ENCODE measurements at regions not wholly inside any gene's neighbourhood (a gene's known extent, or its start where the extent isn't known, plus 50 kb on each side); places are given as distances from the start of the nearest gene placed in this dataset.

DNA sequence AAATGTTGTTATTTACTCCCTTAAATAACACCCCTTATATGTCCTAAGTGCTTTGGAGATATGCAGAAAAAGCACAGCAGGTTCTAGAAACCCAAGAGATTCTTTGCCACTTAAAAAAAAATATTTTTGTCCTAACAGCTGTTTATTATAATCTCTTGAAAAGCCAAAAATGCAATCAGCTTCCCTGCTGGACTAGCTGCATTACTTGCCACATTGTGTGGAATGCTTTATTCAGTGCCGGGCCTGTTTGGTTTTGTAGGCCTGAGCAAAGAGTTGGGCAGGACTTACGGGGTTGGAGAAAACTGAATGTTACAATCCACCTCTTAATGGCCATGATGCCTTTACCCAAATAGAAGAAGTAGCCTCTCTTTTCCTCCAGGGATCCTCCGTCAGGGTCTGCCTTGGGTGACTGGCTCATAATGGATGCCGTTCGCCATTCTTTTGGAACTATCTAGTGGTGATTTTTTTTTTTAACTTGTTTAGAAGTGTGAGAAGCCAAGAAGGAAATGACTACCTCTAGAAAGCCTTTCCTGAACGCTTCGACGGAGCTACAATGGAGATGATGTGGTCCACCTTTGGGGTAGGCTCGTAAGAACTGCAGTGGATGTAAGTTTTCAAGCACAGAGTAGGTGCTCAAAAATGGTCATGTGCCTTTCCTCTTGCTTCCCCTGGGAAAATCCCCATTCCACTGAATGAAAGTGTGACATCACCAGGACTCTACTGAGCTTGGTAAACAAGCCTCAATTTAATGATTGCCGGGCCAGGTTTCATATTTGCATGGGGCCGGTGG lies 241.3 kb upstream of the NCAM1 start:
- intact Hi-C loops (cut with micrococcal nuclease): no loop called here
- no peak overlapping the region for H2AFZ ChIP-seq (ENCODE audit: insufficient read depth, low read depth, low read length, poor library complexity, severe bottlenecking)
- no peak overlapping the region for H3K4me3 Mint-ChIP-seq

DNA sequence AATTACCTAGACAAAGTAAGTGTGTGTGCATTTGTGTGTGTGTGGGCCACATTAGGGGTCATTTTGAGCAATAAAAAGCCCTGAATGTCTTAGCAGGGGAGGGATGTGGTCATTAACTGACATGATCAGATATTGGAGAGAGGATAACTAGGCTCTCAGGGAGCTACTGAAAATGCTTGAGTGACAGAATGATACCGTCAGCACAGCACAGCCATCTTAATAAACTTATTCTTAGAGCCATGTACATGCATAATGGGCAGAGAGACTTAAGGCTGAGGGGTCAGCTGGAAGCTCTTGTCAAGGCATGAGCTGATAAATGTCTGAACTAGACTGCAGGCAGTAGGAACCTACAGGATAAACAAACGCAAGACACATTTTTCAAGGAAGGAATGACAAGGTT lies 239.1 kb upstream of the NCAM1 start:
- WGBS (ENCODE audit: insufficient coverage): 100% methylated on average over 1 of the region's 2 CpGs
- no peaks in the 10 kb centered on the region for H3K27me3 ChIP-seq (ENCODE audit: control insufficient read depth in 2 of 2, insufficient read depth in 2 of 2, low read length in 2 of 2)
- H3K27me3 Mint-ChIP-seq (ENCODE audit: low read depth in 3 of 3): peaks cover 5 to 10% (median 9%) of the 10 kb centered on the region in 3 donors
- H3K9me3 ChIP-seq (replicated peaks in 1 of 2; ENCODE audit: control insufficient read depth in 1 of 2, insufficient read depth in 1 of 2, low read length in 2 of 2): no peaks in the 10 kb centered on the region
- H3K4me3 Mint-ChIP-seq: no peak overlapping the region
- intact Hi-C loops (cut with micrococcal nuclease): no loop called here
- H3K4me3 ChIP-seq (replicated peaks in 1 of 3; ENCODE audit: low read depth in 2 of 3, low read length in 3 of 3): no peak overlapping the region
- H3K36me3 Mint-ChIP-seq: no peaks in the 10 kb centered on the region
- no peaks in the 10 kb centered on the region for H3K36me3 ChIP-seq (replicated peaks in 1 of 2; ENCODE audit: control insufficient read depth in 1 of 2, insufficient read depth in 2 of 2, low read length in 2 of 2)
- H2AFZ ChIP-seq (ENCODE audit: insufficient read depth, low read depth, low read length, poor library complexity, severe bottlenecking): no peak overlapping the region
- TF ChIP-seq, protein P1, sequence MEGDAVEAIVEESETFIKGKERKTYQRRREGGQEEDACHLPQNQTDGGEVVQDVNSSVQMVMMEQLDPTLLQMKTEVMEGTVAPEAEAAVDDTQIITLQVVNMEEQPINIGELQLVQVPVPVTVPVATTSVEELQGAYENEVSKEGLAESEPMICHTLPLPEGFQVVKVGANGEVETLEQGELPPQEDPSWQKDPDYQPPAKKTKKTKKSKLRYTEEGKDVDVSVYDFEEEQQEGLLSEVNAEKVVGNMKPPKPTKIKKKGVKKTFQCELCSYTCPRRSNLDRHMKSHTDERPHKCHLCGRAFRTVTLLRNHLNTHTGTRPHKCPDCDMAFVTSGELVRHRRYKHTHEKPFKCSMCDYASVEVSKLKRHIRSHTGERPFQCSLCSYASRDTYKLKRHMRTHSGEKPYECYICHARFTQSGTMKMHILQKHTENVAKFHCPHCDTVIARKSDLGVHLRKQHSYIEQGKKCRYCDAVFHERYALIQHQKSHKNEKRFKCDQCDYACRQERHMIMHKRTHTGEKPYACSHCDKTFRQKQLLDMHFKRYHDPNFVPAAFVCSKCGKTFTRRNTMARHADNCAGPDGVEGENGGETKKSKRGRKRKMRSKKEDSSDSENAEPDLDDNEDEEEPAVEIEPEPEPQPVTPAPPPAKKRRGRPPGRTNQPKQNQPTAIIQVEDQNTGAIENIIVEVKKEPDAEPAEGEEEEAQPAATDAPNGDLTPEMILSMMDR (IDR thresholded peaks at IDR 0.05): no peak
- no peak overlapping the region for H3K9ac ChIP-seq (ENCODE audit: insufficient read depth, low read length, poor library complexity, severe bottlenecking)
- no peaks in the 10 kb centered on the region for H3K4me1 ChIP-seq (ENCODE audit: control insufficient read depth in 1 of 2, insufficient read depth in 2 of 2, low read length in 2 of 2)
- no peak overlapping the region for H3K27ac ChIP-seq (ENCODE audit: low read depth in 1 of 2, low read length in 2 of 2)
- peaks cover 0 to 9% (median 4%) of the 10 kb centered on the region in 7 donors for H3K9me3 Mint-ChIP-seq
- no peaks in the 10 kb centered on the region for H3K79me2 ChIP-seq (ENCODE audit: insufficient read depth, low read length)
- H3K4me2 ChIP-seq (replicated peaks; ENCODE audit: extremely low read depth, low read length, poor library complexity, severe bottlenecking): no peak overlapping the region
- no peaks in the 10 kb centered on the region for H4K20me1 ChIP-seq (ENCODE audit: insufficient read depth, low read length)
- H3K27ac Mint-ChIP-seq: no peak overlapping the region
- peaks cover 2% of the 10 kb centered on the region for H3K4me1 Mint-ChIP-seq
- no peak for DNase-seq

More for the DNA sequence above, 241.3 kb upstream of the NCAM1 start:
- Histone ChIP-seq H3K4me1 (ENCODE audit: control insufficient read depth in 1 of 2, insufficient read depth in 2 of 2, low read length in 2 of 2) (no peaks in the 10 kb centered on the region), H4K20me1 (ENCODE audit: insufficient read depth, low read length) (no peaks in the 10 kb centered on the region), H3K79me2 (ENCODE audit: insufficient read depth, low read length) (no peaks in the 10 kb centered on the region), H3K27ac (ENCODE audit: low read depth in 1 of 2, low read length in 2 of 2) (no peak overlapping the region), H3K4me3 (replicated peaks in 1 of 3; ENCODE audit: low read depth in 2 of 3, low read length in 3 of 3) (no peak overlapping the region), H3K9ac (ENCODE audit: insufficient read depth, low read length, poor library complexity, severe bottlenecking) (no peak overlapping the region), H3K27me3 (ENCODE audit: control insufficient read depth in 2 of 2, insufficient read depth in 2 of 2, low read length in 2 of 2) (no peaks in the 10 kb centered on the region), H3K4me2 (replicated peaks; ENCODE audit: extremely low read depth, low read length, poor library complexity, severe bottlenecking) (no peak overlapping the region), H3K9me3 (replicated peaks in 1 of 2; ENCODE audit: control insufficient read depth in 1 of 2, insufficient read depth in 1 of 2, low read length in 2 of 2) (no peaks in the 10 kb centered on the region), H3K36me3 (replicated peaks in 1 of 2; ENCODE audit: control insufficient read depth in 1 of 2, insufficient read depth in 2 of 2, low read length in 2 of 2) (no peaks in the 10 kb centered on the region)
- 82% methylated on average over 2 of the region's 11 CpGs for WGBS (ENCODE audit: insufficient coverage)
- Mint-ChIP-seq H3K27ac (no peak overlapping the region), H3K9me3 (peaks cover 0 to 9% (median 4%) of the 10 kb centered on the region in 7 donors), H3K27me3 (ENCODE audit: low read depth in 3 of 3) (peaks cover 8 to 9% (median 8%) of the 10 kb centered on the region in 3 donors), H3K4me1 (peaks cover 1% of the 10 kb centered on the region), H3K36me3 (no peaks in the 10 kb centered on the region)
- TF ChIP-seq, protein P1 (IDR thresholded peaks at IDR 0.05): no peak
- DNase-seq: no peak
